ENCODE measurements at regions not wholly inside any gene's neighbourhood (a gene's known extent, or its start where the extent isn't known, plus 50 kb on each side); places are given as distances from the start of the nearest gene placed in this dataset.

- DNase-seq (ENCODE audit: low read depth, low spot score) (no peak), FAIRE-seq (no peak)
- H3K27me3 ChIP-seq (ENCODE audit: control insufficient read depth, extremely low read depth, insufficient read depth, low read length) = no peaks in the 10 kb centered on the region
Measured at GRCh38 chr14:104392396-104393198, 187.0 kb upstream of the C14orf180 start.

GRCh38 chr14:104393199-104393897, 186.2 kb upstream of the C14orf180 start:
- no peaks in the 10 kb centered on the region for H3K36me3 ChIP-seq (ENCODE audit: control insufficient read depth in 2 of 2, extremely low read depth in 1 of 2, insufficient read depth in 2 of 2, low read length in 2 of 2)
- no peak for TF ChIP-seq CTCF (optimal IDR thresholded peaks at IDR 0.05 in 1 of 3, IDR thresholded peaks at IDR 0.05 in 1 of 3, conservative IDR thresholded peaks at IDR 0.05 in 1 of 3; ENCODE audit: extremely low read depth in 1 of 3, insufficient read depth in 2 of 3, low read length in 3 of 3)
- TF ChIP-seq EZH2 (IDR thresholded peaks at IDR 0.05; ENCODE audit: low read length) = no peak
- no peak overlapping the region for H3K4me3 ChIP-seq (ENCODE audit: control insufficient read depth in 2 of 3, extremely low read depth in 1 of 3, insufficient read depth in 2 of 3, low read depth in 1 of 3, low read length in 3 of 3)
- H3K4me1 ChIP-seq (ENCODE audit: control insufficient read depth, extremely low read depth, insufficient read depth, low read length) = no peaks in the 10 kb centered on the region
- no peak overlapping the region for H3K27ac ChIP-seq (ENCODE audit: control insufficient read depth, insufficient read depth, low read length)
- no peaks in the 10 kb centered on the region for H3K9me1 ChIP-seq (ENCODE audit: control insufficient read depth, extremely low read depth, insufficient read depth, low read length)
- H3K79me2 ChIP-seq (ENCODE audit: control insufficient read depth, insufficient read depth, low read length) = no peaks in the 10 kb centered on the region
- DNase-seq (ENCODE audit: low read depth, low spot score) (no peak), FAIRE-seq (no peak)
- dilution Hi-C loops (cut with MboI; ENCODE audit: extremely low pct_ligation_motif_present, low sequenced_read_pairs) = no loop called here
- H3K9me3 ChIP-seq (ENCODE audit: control insufficient read depth, low read depth, low read length) = peaks cover 6% of the 10 kb centered on the region
- no peak overlapping the region for H3K9ac ChIP-seq (ENCODE audit: control insufficient read depth, extremely low read depth, insufficient read depth, low read length)
- H4K20me1 ChIP-seq (ENCODE audit: control insufficient read depth, extremely low read depth, insufficient read depth, low read length) = no peaks in the 10 kb centered on the region
- no peaks in the 10 kb centered on the region for H3K27me3 ChIP-seq (ENCODE audit: control insufficient read depth, extremely low read depth, insufficient read depth, low read length)
- H2AFZ ChIP-seq (ENCODE audit: control insufficient read depth, low read length) = no peak overlapping the region
- no peak overlapping the region for H3K4me2 ChIP-seq (ENCODE audit: control insufficient read depth, extremely low read depth, insufficient read depth, low read depth, low read length)

More at GRCh38 chr14:104392396-104393198, 187.0 kb upstream of the C14orf180 start:
- H3K9ac ChIP-seq (ENCODE audit: control insufficient read depth, extremely low read depth, insufficient read depth, low read length) = no peak overlapping the region
- dilution Hi-C loops (cut with MboI; ENCODE audit: extremely low pct_ligation_motif_present, low sequenced_read_pairs) = no loop called here
- no peak overlapping the region for H3K4me3 ChIP-seq (ENCODE audit: control insufficient read depth in 2 of 3, extremely low read depth in 1 of 3, insufficient read depth in 2 of 3, low read depth in 1 of 3, low read length in 3 of 3)
- peaks cover 5% of the 10 kb centered on the region for H3K9me3 ChIP-seq (ENCODE audit: control insufficient read depth, low read depth, low read length)
- H3K9me1 ChIP-seq (ENCODE audit: control insufficient read depth, extremely low read depth, insufficient read depth, low read length) = no peaks in the 10 kb centered on the region
- TF ChIP-seq CTCF (optimal IDR thresholded peaks at IDR 0.05 in 1 of 3, IDR thresholded peaks at IDR 0.05 in 1 of 3, conservative IDR thresholded peaks at IDR 0.05 in 1 of 3; ENCODE audit: extremely low read depth in 1 of 3, insufficient read depth in 2 of 3, low read length in 3 of 3) (no peak), EZH2 (IDR thresholded peaks at IDR 0.05; ENCODE audit: low read length) (no peak)
- no peak overlapping the region for H3K27ac ChIP-seq (ENCODE audit: control insufficient read depth, insufficient read depth, low read length)
- H3K4me1 ChIP-seq (ENCODE audit: control insufficient read depth, extremely low read depth, insufficient read depth, low read length) = no peaks in the 10 kb centered on the region
- H3K36me3 ChIP-seq (ENCODE audit: control insufficient read depth in 2 of 2, extremely low read depth in 1 of 2, insufficient read depth in 2 of 2, low read length in 2 of 2) = no peaks in the 10 kb centered on the region
- no peaks in the 10 kb centered on the region for H4K20me1 ChIP-seq (ENCODE audit: control insufficient read depth, extremely low read depth, insufficient read depth, low read length)
- H3K79me2 ChIP-seq (ENCODE audit: control insufficient read depth, insufficient read depth, low read length) = no peaks in the 10 kb centered on the region
- no peak overlapping the region for H3K4me2 ChIP-seq (ENCODE audit: control insufficient read depth, extremely low read depth, insufficient read depth, low read depth, low read length)
- H2AFZ ChIP-seq (ENCODE audit: control insufficient read depth, low read length) = no peak overlapping the region
